NCI-H1436 (cell line): ENCODE measurements at regions not wholly inside any gene's neighbourhood (a gene's known extent, or its start where the extent isn't known, plus 50 kb on each side); places are given as distances from the start of the nearest gene placed in this dataset.

Experiments
- DNase-seq: peaks from one replicate; lab custom pipeline; 2025; lab: John Stamatoyannopoulos, UW

DNA sequence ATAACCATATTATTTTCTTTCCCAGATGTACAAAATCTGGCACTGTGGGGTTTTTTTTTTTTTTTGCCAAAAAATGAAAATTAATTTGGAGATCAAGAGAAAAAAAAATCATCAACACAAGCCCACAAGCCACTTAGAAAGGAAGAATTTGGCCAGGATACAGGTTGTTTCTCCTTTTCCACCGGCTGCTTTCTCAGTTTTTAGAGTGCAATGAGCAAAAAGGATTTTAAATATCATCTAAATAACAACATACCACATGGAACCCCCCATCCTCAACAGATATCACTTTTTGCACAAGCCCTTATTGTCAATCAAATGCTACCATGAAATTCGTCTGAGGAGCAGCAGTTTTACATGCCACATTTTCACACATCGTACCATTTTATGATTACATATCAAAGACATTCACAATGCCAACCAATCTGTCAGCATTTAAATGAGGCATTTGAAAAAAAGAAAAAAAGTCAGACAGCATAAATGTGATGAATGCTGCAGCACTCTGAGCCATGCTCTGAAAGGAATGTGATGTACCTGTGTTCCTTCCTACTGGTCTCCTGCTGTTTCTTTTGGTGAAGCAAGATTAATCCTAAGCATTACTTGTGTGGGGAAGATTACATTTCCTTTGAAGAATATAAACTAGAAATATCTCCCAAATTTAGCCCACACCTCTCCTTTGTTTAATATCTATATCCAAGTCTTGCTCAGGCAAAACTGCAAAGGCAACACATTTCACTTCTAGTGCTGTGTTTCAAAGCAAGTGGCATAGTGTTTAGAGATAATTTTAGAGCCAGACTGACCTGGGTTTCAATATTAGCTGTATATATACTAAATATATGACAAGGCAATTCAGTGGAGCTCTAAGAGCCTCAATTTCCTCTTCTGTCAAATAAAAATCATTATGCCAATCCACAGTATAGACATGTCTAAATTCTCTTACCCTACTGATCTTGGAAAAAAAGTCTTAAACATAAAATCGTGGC is 391.3 kb downstream of the CMPK2 start:
- no peak for DNase-seq

DNA sequence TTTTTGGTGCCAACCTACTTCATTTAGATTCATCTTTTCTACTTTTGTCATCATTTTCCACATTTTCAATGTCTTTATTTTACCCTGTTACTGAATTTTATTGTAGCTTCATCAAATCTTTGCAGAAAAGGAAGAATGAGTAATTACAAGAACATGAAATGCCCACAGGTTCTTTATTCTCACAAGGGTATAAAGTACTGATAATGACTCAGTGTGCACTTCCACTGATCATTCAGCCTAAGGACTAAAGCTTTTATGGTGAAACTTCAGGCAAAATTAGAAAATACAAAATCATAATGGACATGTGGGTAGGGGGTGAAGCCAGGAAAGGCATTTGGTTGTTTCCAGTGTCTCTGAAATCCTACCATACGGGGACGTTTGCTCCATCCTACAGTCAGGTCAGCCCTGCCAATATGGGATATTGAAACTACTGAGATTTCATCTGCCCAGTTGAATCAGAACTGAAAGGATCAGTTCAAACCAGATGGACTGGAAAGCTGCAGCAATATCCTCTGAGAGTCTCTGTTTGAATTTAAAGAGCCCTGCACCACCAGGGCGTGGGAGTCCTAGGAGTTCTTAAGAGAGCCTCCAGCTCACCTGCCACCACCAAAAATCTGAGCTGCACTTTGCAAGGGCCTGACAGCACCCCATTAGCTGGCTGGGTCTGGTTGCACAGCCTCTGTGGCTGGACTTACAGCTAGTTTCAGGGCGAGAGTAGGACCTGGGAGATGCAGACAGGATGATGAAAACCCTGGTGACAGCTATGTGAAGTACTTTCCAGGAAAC is 390.4 kb downstream of the CMPK2 start:
- no peak for DNase-seq

DNA sequence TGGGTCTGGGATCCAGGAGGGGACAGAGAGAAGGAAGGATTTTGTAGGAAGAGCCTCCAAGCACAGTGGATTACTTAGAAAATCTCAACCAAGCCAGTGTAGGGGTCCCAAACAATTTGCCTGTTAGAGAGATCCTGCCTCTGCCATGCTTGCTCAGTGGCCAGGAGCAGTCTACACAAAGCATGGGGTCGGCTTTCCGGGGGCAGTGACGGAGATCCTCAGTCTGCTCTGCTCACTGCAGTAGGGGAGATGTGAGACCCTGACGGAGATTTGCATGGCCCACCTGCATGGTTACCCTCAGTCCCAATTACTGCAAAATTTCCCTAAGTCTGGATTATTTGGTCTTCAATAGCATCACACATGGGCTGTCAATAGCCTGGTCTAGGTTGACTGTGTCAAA is 385.2 kb downstream of the CMPK2 start:
- no peak for DNase-seq

DNA sequence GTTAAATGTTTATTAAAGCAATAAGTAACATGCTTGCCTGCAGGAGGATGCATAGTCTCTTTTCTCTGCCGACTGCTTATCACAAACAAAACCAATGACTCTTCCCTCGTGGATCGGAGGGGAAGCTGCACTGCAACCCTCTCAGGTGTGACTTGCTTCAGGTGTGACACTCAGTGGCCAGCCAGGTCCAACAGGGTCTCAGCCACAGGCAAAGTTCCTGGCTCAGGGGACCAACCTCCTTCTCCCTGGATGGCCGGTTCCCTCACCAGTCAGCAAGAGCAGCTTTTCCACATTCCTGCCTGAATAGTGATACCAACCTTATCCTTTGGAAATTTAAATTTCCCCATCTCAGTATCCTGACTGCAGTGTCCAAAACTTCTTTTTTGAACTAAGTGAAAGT is 383.5 kb downstream of the CMPK2 start:
- DNase-seq, result no peak

DNA sequence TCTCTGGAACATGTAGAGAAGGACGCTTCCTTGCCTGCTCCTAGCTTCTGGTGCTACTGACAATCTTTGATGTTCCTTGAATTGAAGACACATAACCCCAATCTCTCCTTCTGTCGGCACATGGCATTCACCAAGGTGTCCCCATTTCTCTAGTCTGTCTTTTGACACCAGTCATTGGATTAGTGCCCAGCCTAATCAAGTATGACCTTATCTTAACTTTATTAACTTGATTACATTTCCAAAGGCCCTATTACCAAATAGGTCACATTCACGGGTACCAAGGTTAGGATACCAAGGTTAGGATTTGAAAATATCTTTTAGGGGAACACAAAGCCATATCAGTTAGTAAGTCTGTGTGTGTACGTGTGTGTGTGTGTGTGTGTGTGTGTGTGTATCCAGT is 377.9 kb downstream of the CMPK2 start:
- no peak for DNase-seq

DNA sequence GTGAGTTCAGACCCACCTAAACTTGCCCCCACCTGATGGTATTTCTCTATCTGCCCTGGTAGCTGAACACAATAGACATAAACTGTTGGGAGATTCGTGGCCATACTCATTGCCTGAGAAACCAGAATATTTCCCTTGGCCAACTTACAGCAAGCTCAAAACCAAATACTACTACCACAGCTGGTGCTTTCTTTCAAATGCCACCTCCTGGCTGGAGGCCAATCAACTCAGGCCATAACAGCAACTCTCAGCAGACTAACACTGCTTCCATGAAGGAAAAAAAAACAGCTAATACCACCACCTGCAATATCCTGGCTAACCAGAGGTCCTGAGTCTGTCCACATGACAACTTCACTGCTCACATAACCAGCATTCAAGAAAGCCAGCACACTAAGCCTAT is 373.1 kb downstream of the CMPK2 start:
- no peak for DNase-seq

DNA sequence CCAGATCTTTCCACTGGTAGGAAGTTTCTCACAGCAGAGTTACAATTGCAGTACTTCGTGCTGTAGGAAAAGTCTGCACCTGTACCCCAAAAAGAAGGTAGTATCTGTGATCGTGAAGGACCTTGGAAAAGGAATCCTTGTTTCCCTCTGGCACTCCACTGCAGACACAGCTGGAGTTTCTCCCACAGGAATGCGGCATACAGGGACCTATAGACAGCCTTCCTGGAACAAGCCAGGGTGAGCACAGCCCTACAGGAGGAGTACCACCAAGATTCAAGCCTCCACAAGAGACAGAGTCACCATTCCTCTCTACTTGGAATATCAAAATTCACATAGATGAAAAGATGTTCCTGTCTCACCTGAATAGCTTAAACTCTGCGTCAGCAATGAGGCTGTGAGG is 372.4 kb downstream of the CMPK2 start:
- no peak for DNase-seq

DNA sequence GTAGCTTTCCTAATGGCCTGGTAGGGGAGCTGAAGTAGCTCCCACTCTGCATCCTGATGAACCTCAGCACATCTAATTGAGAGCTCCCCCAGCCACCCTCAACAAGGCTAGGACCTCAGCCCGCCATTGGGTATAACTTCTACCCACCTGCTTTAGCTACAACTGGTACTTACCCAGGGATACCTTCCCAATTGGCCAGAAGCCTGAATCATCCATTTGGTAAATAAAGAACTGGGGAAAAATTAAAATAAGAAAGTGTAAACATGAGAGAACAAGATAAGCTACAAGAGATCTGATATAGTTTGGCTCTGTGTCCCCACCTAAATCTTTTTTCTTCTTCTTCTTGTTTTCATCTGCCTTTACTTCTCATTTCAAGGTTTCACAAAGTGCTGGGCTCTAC is 372.0 kb downstream of the CMPK2 start:
- no peak for DNase-seq

DNA sequence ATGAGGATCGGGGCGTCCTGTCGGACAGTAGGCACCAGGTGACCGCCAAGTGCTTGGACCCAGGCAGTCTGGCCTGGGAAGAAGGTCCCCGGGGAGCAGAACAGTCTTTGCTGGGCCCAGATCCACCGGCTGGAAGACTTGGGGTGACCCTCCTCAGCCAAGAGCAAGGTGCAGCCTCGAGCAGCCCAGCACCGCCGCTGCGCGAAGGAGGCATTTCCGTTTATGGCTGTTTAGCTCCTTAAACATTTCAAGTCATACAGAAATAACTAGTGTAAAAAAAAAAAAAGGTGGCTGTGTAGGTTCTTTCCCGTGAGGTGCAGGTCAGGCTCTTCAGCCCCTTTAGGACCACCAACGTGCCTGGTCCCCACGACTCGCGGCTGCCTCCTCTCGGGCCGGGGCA is 370.2 kb downstream of the CMPK2 start:
- DNase-seq, result no peak

DNA sequence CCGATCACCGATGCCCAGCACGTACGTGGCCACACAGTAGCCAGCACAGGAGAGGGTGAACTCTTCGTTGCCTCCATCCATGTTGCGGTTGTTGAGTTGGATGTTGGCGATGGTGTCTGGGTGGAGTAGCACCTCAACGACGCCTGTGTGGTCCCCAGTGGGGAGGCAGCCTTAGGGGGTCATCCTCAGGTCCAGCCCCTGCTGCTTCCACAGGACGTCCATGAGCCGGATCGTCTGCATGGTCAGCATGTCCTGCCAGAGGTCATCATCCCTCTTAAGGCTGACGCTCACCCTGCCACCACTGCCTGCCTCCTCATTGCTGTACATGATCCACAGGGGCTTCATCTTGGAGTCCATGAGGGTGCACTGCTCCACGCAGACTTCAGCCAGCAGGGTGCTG is 369.3 kb downstream of the CMPK2 start:
- DNase-seq, result no peak

DNA sequence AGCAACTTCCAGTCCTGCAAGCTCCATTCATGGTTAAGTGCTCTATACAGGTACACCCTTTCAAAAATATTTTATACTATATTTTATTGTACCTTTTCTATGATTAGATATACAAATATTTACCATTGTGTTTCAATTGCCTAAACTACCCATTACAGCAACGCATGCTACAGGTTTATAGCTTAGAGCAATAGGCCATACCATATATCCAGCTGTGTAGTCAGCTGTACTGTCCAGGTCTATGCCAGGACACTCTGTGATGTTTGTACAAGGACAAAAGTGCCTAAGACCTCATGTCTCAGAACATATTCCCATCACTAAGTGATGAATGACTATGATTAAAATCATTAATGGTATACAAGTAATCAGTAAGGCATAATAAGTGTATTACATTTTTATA is 368.7 kb downstream of the CMPK2 start:
- DNase-seq, result no peak

DNA sequence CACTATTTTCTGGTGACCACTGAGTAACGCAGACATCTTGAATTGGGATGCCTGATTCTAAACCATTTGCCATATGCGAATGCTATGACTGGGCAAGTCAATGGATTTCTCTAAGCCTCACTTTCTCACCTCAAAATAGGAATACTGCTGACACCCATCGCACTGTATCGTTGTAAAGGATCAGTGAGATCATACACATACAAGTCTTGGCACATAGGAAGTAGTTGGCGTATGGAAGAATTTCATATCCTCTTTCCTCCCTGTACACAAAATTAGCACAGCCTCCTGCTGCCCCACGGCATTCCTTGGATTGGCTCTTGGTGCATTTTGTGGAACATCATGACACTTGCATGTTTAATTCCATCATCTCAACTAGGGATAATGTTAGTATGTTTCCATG is 366.9 kb downstream of the CMPK2 start:
- no peak for DNase-seq

DNA sequence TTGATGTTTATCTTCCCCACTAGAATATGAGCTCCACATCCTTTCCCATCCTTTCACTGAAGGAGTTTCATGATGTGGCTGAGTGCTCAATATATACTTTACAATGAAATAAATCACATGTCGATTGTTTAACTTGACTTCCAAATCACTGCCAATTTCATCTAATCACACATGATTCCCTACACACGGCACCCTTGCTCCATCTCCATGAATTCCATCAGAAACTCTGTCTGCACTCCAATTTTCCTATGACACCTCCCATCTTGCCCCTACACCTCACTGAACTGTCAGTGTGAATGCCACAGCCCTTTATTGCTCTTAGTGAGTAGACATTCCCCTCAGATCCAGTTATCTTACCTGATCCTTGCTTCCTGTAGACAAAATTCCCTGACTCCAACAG is 366.0 kb downstream of the CMPK2 start:
- DNase-seq, result no peak

DNA sequence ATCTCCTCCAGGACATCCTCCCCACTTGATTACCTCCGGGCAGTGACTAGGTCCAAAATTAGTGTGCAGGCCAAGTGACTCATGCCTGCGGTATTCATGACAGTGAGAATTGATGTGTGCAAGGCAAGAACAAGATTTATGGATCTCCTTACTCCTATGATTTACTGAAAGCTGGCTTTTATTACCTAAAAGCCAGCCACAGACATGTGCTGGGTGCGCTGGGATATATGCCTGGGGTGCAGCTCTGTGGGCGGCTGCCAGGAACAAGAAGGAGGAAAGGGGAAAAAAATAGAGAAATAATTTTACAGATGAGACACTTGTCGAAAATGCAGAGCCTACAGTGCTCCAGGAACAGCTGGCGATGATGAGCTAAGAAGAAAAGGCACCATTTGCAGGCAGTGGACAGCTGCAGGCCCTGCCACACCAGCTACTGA is 359.3 kb downstream of the CMPK2 start:
- DNase-seq, result no peak

DNA sequence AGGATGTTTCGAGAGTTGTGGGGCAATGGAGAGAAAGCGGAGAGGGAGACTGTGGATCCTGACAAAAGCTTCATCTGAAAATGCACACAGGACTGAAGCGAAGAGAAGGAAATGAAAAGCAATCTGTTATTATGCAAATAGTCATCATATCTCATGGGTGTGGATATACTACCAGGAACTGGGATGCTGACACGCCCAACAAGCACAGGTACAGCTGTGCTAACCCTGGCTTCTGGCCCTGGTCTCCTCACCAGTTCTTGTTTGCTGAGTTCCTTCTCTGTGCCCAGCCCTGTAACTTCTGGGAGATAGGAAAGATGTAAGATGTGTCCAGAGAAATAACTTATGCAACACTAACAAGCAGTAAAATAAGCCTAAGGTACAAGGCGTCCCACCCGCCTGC is 358.8 kb downstream of the CMPK2 start:
- no peak for DNase-seq

DNA sequence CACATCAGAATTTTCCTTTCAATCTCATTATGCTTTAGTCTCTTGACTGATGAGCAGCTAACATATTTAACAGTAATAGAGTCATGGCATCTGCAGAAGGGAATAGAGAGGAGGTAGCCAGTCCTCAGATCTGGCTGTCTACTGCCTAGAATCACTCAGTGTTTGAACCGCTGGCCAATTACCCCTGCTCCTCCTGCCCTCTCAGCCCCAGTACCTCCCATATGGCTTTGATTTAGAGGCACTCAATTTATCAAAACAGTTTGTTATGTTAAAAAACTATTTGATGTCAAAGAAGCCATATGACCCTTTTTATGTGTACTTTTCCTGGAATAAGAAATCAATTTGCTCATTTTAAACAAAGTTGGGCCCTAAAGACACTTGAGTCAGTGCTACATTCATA is 355.2 kb downstream of the CMPK2 start:
- DNase-seq, result no peak

DNA sequence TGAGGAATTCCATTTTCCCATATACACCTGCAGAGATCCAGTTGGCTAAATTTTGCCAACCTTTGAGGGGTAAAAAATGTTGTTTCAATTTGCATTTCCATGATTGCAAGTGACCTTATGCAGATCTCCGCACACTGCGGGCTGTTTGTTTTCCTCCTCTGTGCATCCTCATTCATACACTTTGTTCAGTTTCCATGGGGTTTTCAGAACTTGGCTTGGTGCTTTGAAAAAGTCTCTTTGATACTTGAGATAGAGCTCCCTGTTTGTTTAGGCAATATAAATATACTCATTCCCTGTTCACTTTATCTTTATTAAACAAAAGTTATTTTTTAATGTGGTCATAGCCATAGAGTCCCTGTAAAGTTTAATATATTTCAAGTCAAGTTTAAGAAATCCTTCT is 353.1 kb downstream of the CMPK2 start:
- DNase-seq, result no peak

DNA sequence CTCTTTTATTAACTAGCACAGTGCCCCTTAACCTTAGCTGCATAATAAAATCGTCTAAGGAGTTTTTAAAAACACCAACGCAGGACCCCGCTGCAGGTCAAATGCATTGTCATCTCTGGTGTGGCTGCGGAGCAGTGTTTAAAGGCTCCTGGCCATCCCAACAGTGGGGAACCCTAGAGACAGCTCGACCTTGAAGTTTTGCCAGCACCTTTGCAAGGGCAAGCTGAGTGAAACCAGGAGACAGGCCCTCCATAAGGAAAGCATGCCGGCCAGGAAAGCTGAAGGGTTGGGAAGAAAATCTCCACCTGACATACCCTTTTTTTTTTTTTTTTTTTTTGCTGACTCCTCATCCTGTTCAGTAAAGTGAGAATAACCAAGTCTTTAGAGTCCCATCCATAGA is 349.0 kb downstream of the CMPK2 start:
- no peak for DNase-seq

DNA sequence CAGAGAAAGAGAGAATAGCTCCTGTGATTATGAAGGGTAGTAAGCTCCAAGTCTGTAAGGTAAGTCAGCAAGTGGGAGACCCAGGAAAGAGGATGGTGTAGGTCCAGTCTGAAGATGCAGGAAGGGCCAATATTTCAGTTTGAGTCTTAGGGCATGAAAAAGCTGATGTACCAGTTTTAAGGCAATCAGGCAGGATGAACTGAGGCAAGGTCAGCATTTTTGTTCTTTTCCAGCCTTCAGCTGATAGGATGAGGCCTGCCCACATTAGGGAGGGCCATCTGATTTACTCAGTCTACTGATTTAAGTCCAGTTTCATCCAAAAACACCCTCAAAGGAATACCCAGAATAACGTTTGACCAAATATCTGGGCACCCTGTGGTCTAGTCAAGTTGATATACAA is 347.3 kb downstream of the CMPK2 start:
- DNase-seq, result no peak

DNA sequence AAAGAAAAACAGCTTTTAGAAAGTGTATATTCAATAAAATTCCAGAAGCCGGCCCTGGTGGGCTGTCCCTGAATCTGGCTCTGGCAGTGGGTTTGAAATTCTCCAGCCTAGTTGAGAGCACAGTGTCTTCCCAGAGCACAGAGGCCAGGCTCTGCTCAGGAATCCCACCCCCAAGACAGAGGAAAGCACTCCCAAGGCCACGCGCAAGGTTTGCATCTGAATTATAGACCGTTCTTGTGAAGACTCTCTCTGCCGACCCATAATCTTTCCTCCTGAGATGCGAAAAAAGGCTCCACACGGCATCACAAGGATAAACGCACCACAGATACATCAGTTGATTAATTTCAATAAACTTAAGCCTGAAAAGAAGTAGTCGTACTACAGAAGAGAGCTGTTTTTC is 342.2 kb downstream of the CMPK2 start:
- no peak for DNase-seq

DNA sequence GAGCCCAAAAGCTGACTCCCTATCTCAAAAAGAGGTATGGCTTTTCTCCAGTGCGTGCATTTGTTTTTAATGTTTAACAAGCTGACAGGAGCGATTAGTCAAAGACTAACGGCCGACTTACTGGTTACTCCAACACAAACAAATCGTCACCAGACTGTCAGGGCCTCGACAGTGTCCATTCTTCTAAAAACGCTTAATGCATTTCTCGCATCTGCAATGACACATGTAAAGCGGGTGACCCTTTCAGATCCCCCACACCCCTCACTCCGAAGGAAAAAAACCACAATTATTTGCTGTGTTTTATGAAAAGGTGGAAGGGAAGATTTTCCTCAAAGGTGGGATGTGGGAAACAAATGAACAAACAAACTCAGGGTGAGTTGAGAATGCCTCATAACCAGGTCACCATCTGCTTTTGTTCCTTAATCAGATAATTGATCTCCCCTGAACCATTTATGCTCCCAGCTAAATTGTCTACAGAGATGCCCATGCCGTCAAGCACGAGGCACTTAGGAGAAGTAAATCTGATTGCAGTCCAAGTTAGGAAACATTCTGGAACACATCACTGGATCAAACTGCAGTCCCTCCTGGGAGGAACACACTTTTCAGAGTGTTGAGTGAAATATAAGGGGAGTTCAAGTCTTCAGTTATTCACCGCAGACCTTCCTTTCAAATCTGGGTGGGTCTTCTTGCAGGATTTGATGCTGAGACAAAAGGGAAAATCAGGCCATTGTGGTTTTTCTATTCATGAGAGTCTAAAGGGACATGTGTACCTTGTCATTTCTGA is 340.8 kb downstream of the CMPK2 start:
- DNase-seq, result no peak

DNA sequence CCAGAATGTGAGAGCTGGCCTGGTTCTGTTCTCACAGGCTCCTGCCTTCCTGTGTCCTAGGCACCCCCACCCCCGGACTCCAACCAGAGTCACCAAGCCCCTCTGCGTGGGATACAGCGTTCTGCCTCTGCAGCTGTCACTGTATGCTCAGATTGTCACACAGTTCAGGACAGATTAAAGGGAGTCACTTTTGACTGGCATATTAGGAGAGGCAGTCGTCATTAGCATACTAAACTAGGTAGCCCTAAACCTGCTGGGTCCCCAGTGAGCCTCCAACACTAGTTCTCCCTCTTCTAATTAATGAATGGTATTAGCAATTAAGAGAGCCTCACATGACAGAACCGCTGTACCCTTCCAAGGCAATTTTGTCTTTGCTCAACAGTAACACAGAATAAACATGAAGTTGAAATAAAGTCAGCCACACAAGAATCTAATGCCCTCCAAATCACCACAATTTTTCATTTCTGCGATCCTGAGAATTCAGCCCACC is 340.2 kb downstream of the CMPK2 start:
- DNase-seq, result no peak
